B cell (primary cell): ENCODE measurements at regions not wholly inside any gene's neighbourhood (a gene's known extent, or its start where the extent isn't known, plus 50 kb on each side); places are given as distances from the start of the nearest gene placed in this dataset.

Experiments
- EZH2 ChIP-seq: IDR thresholded peaks from 2 replicates; pipeline ENCODE4 v1.6.1; 2012; ENCODE audit warnings: borderline replicate concordance, low read depth, mild to moderate bottlenecking, moderate library complexity, low read length; ENCODE audit not compliant: insufficient read depth, poor library complexity, severe bottlenecking
- TF ChIP-seq, protein P1 (sequence below): fragments of 200-600 bp; IDR thresholded peaks from one replicate; pipeline ENCODE4 v1.8.0; 2022; ENCODE audit warnings: antibody characterized with exemption, mild to moderate bottlenecking

DNA sequence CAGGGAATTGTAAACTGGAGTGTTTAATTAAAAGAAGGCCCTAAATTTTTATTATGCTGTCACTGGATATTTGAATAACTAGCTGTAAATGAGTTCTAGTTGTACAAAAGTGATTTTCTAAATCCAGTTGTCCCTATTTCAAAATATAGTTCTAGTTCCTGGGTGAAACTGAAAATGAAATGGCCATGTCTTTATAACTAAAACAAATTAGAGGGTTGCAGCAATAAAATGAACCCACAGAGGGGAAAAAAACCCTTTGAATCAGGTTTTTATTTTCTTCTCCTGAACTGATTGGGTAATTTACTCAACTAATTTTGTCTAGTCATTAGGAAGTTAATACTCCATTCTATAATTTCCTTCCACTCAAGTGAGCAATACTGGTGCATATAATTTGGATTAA lies 55.6 kb upstream of the MAP4K3 start:
- TF ChIP-seq, protein P1, sequence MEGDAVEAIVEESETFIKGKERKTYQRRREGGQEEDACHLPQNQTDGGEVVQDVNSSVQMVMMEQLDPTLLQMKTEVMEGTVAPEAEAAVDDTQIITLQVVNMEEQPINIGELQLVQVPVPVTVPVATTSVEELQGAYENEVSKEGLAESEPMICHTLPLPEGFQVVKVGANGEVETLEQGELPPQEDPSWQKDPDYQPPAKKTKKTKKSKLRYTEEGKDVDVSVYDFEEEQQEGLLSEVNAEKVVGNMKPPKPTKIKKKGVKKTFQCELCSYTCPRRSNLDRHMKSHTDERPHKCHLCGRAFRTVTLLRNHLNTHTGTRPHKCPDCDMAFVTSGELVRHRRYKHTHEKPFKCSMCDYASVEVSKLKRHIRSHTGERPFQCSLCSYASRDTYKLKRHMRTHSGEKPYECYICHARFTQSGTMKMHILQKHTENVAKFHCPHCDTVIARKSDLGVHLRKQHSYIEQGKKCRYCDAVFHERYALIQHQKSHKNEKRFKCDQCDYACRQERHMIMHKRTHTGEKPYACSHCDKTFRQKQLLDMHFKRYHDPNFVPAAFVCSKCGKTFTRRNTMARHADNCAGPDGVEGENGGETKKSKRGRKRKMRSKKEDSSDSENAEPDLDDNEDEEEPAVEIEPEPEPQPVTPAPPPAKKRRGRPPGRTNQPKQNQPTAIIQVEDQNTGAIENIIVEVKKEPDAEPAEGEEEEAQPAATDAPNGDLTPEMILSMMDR, result no peak
- TF ChIP-seq EZH2, result no peak
